Testis (tissue), 2 donors: ENCODE measurements at regions not wholly inside any gene's neighbourhood (a gene's known extent, or its start where the extent isn't known, plus 50 kb on each side); places are given as distances from the start of the nearest gene placed in this dataset.
"Not testable (repeated sequence)": the region's sequence is repeated elsewhere in the genome, so short reads cannot be mapped to it uniquely, and the experiment has no call there.

Experiments
- DNase-seq: peaks from one replicate; pipeline ENCODE4 v3.0.0-alpha.2; 2019
- H3K27ac ChIP-seq, 2 donors: fragments of 200-600 bp; sonication (generic); one replicate each; pipeline ENCODE4 v1.5.1; 2019
- H3K27me3 ChIP-seq: fragments of 200-600 bp; sonication (generic); one replicate; pipeline ENCODE4 v1.5.1; 2019
- H3K36me3 ChIP-seq: fragments of 200-600 bp; sonication (generic); one replicate; pipeline ENCODE4 v1.5.1; 2017; ENCODE audit warnings: low read depth; ENCODE audit errors: missing control alignments
- H3K4me1 ChIP-seq: fragments of 200-600 bp; sonication (generic); one replicate; pipeline ENCODE4 v1.5.1; 2019
- H3K4me3 ChIP-seq, 2 donors: fragments of 200-600 bp; sonication (generic); one replicate each; pipeline ENCODE4 v1.5.1; 2017 to 2019
- H3K9me3 ChIP-seq: fragments of 200-600 bp; sonication (generic); one replicate; pipeline ENCODE4 v1.5.1; 2017
- CTCF ChIP-seq, 3 experiments: fragments of 450-650 bp in 2 of 3; fragments of 200-600 bp in 1 of 3; sonication (generic) in 1 of 3; IDR thresholded peaks; one replicate each; pipeline ENCODE4 v1.5.1; 2016 to 2019; ENCODE audit warnings: antibody characterized with exemption in 3 of 3, mild to moderate bottlenecking in 2 of 3, moderate library complexity in 1 of 3
- POLR2A ChIP-seq: fragments of 450-650 bp; IDR thresholded peaks from one replicate; pipeline ENCODE4 v1.6.1; 2017; ENCODE audit warnings: antibody characterized with exemption, mild to moderate bottlenecking, moderate library complexity
- WGBS, 2 donors: methylation state at CpG; one replicate each; pipeline ENCODE4 v1.1.5; 2018; 5-methylcytosine and 5-hydroxymethylcytosine counted together
- intact Hi-C: fragments of 100-400 bp; cut with DNase I; formaldehyde crosslinking; loops from one replicate; pipeline ENCODE4 v1.15.1; 2023; ENCODE audit warnings: low total_unique reads

- intact Hi-C loops = no loop called here
- H3K27me3 ChIP-seq = no peaks in the 10 kb centered on the region
- 61 to 100% methylated on average over 2 of the region's 2 CpGs for WGBS, 2 donors
- H3K9me3 ChIP-seq = no peaks in the 10 kb centered on the region
- DNase-seq = no peak
- H3K36me3 ChIP-seq = no peaks in the 10 kb centered on the region
- H3K4me1 ChIP-seq = no peaks in the 10 kb centered on the region
- H3K4me3 ChIP-seq = no peak overlapping the region
- no peak overlapping the region for H3K27ac ChIP-seq
- TF ChIP-seq POLR2A (no peak), CTCF (IDR thresholded peaks at IDR 0.05) (no peak)
These were observed 647.1 kb upstream of the PABPC4L start for GRCh38 chr4:134848681-134849080.

- H3K36me3 ChIP-seq, DNase-seq, H3K4me1 ChIP-seq, intact Hi-C loops, H3K27me3 ChIP-seq, H3K4me3 ChIP-seq, H3K27ac ChIP-seq, H3K9me3 ChIP-seq: not testable (repeated sequence)
- 93 to 95% methylated on average over 7 of the region's 7 CpGs for WGBS, 2 donors
These were observed 629.2 kb upstream of the PABPC4L start for GRCh38 chr4:134830741-134831140.

GRCh38 chr4:134812611-134813010 lies 611.0 kb upstream of the PABPC4L start:
- no peaks in the 10 kb centered on the region for H3K4me1 ChIP-seq
- no peak for TF ChIP-seq POLR2A
- no peak for TF ChIP-seq CTCF (IDR thresholded peaks at IDR 0.05)
- no peak overlapping the region for H3K4me3 ChIP-seq
- no peak overlapping the region for H3K27ac ChIP-seq
- no peaks in the 10 kb centered on the region for H3K27me3 ChIP-seq
- WGBS, 2 donors = 86 to 89% methylated on average over 3 of the region's 3 CpGs
- intact Hi-C loops = no loop called here
- no peaks in the 10 kb centered on the region for H3K36me3 ChIP-seq
- H3K9me3 ChIP-seq = no peaks in the 10 kb centered on the region
- no peak for DNase-seq

GRCh38 chr4:134807231-134807745 lies 605.7 kb upstream of the PABPC4L start:
- DNase-seq = no peak
- Histone ChIP-seq H3K4me3 (no peak overlapping the region), H3K9me3 (no peaks in the 10 kb centered on the region), H3K36me3 (no peaks in the 10 kb centered on the region), H3K4me1 (no peaks in the 10 kb centered on the region), H3K27ac (no peak overlapping the region), H3K27me3 (no peaks in the 10 kb centered on the region)
- TF ChIP-seq POLR2A (no peak), CTCF (IDR thresholded peaks at IDR 0.05) (no peak)
- intact Hi-C loops = no loop called here
- WGBS, 2 donors = 67 to 71% methylated on average over 3 of the region's 3 CpGs

GRCh38 chr4:134798573-134798972 lies 597.0 kb upstream of the PABPC4L start:
- intact Hi-C loops = no loop called here
- H3K4me3 ChIP-seq = no peak overlapping the region
- H3K27ac ChIP-seq = no peak overlapping the region
- 91 to 100% methylated on average over 1 of the region's 1 CpG for WGBS, 2 donors
- H3K9me3 ChIP-seq = no peaks in the 10 kb centered on the region
- DNase-seq = no peak
- TF ChIP-seq CTCF (IDR thresholded peaks at IDR 0.05) (no peak), POLR2A (no peak)
- H3K36me3 ChIP-seq = no peaks in the 10 kb centered on the region
- no peaks in the 10 kb centered on the region for H3K4me1 ChIP-seq
- H3K27me3 ChIP-seq = no peaks in the 10 kb centered on the region
